ENCODE measurements at regions not wholly inside any gene's neighbourhood (a gene's known extent, or its start where the extent isn't known, plus 50 kb on each side); places are given as distances from the start of the nearest gene placed in this dataset.

DNA sequence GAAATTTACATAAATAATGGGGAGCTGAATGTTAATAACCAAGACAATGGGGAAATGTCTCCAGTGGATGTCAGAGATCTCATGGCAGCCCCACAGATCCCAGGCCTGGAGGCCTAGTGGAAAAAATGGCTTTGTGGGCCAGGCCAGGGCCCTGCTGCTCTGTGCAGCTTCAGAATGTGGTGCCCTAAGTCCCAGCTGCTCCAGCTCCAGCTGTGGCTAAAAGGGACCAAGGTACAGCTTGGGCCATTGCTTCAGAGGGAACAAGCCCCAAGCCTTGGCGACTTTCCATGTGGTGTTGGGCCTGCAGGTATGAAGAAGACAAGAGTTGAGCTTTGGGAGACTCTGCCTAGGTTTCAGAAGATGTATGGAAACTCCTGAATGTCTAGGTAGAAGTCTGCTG, 658.2 kb downstream of the NUP35 start:
- TF ChIP-seq ZBTB7A (IDR thresholded peaks at IDR 0.05; ENCODE audit: low read depth), result no peak
- TF ChIP-seq NFIC (IDR thresholded peaks at IDR 0.05), result no peak
- TF ChIP-seq MAX (IDR thresholded peaks at IDR 0.05), result no peak
- no peak for TF ChIP-seq EGR1 (IDR thresholded peaks at IDR 0.05)
- no peak for TF ChIP-seq TAF1 (IDR thresholded peaks at IDR 0.05; ENCODE audit: low read depth)
- TF ChIP-seq, protein P1, sequence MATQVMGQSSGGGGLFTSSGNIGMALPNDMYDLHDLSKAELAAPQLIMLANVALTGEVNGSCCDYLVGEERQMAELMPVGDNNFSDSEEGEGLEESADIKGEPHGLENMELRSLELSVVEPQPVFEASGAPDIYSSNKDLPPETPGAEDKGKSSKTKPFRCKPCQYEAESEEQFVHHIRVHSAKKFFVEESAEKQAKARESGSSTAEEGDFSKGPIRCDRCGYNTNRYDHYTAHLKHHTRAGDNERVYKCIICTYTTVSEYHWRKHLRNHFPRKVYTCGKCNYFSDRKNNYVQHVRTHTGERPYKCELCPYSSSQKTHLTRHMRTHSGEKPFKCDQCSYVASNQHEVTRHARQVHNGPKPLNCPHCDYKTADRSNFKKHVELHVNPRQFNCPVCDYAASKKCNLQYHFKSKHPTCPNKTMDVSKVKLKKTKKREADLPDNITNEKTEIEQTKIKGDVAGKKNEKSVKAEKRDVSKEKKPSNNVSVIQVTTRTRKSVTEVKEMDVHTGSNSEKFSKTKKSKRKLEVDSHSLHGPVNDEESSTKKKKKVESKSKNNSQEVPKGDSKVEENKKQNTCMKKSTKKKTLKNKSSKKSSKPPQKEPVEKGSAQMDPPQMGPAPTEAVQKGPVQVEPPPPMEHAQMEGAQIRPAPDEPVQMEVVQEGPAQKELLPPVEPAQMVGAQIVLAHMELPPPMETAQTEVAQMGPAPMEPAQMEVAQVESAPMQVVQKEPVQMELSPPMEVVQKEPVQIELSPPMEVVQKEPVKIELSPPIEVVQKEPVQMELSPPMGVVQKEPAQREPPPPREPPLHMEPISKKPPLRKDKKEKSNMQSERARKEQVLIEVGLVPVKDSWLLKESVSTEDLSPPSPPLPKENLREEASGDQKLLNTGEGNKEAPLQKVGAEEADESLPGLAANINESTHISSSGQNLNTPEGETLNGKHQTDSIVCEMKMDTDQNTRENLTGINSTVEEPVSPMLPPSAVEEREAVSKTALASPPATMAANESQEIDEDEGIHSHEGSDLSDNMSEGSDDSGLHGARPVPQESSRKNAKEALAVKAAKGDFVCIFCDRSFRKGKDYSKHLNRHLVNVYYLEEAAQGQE (IDR thresholded peaks at IDR 0.05; ENCODE audit: low read depth), result no peak
- no peak for TF ChIP-seq CEBPB (IDR thresholded peaks at IDR 0.05)
- no peak for TF ChIP-seq CREB1 (IDR thresholded peaks at IDR 0.05; ENCODE audit: low read depth)
- TF ChIP-seq EP300 (IDR thresholded peaks at IDR 0.05; ENCODE audit: borderline replicate concordance), result no peak
- no peak for TF ChIP-seq FOXM1 (IDR thresholded peaks at IDR 0.05; ENCODE audit: borderline replicate concordance, low read depth)
- no peak for TF ChIP-seq YY1 (IDR thresholded peaks at IDR 0.05; ENCODE audit: low read depth)
- TF ChIP-seq TCF12 (IDR thresholded peaks at IDR 0.05; ENCODE audit: low read depth), result no peak
- TF ChIP-seq RAD21 (IDR thresholded peaks at IDR 0.05; ENCODE audit: low read depth), result no peak
- TF ChIP-seq, protein P2, sequence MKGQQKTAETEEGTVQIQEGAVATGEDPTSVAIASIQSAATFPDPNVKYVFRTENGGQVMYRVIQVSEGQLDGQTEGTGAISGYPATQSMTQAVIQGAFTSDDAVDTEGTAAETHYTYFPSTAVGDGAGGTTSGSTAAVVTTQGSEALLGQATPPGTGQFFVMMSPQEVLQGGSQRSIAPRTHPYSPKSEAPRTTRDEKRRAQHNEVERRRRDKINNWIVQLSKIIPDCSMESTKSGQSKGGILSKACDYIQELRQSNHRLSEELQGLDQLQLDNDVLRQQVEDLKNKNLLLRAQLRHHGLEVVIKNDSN (IDR thresholded peaks at IDR 0.05), result no peak
